AG10803 (cell line): ENCODE measurements at regions not wholly inside any gene's neighbourhood (a gene's known extent, or its start where the extent isn't known, plus 50 kb on each side); places are given as distances from the start of the nearest gene placed in this dataset.

Source experiments
- DNase-seq: peaks from one replicate; pipeline ENCODE4 v3.0.0; 2010; ENCODE audit warnings: low read depth
- H3K4me3 ChIP-seq: 2 replicates; pipeline ENCODE4 v1.5.1; 2011; ENCODE audit warnings: mild to moderate bottlenecking, low read length, control low read depth
- TF ChIP-seq, protein P1 (sequence below): conservative IDR thresholded peaks from 2 replicates; pipeline ENCODE4 v1.5.1; 2011; ENCODE audit warnings: mild to moderate bottlenecking, low read length, control low read depth, inconsistent platforms

DNA sequence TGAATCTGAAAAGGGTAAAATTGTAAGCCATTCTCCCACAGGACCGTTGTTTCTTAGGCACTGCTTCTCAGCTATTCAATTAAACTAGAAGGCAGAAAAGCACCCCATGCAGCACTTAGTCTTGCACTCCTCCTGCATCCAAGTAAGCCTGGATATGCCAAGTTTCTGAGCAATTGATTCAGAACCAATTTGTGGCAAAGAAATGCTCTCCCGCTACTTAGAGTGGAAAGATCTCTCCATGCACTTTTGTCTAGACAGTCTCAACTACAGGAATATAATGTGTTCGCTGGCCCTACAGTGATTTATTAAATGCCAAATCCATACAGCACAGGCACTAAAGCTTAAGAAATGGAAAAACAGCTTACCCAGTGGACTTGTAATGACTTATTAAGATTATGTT, 338.5 kb downstream of the HACE1 start:
- no peak overlapping the region for H3K4me3 ChIP-seq
- no peak for DNase-seq
- TF ChIP-seq, protein P1, sequence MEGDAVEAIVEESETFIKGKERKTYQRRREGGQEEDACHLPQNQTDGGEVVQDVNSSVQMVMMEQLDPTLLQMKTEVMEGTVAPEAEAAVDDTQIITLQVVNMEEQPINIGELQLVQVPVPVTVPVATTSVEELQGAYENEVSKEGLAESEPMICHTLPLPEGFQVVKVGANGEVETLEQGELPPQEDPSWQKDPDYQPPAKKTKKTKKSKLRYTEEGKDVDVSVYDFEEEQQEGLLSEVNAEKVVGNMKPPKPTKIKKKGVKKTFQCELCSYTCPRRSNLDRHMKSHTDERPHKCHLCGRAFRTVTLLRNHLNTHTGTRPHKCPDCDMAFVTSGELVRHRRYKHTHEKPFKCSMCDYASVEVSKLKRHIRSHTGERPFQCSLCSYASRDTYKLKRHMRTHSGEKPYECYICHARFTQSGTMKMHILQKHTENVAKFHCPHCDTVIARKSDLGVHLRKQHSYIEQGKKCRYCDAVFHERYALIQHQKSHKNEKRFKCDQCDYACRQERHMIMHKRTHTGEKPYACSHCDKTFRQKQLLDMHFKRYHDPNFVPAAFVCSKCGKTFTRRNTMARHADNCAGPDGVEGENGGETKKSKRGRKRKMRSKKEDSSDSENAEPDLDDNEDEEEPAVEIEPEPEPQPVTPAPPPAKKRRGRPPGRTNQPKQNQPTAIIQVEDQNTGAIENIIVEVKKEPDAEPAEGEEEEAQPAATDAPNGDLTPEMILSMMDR: no peak

DNA sequence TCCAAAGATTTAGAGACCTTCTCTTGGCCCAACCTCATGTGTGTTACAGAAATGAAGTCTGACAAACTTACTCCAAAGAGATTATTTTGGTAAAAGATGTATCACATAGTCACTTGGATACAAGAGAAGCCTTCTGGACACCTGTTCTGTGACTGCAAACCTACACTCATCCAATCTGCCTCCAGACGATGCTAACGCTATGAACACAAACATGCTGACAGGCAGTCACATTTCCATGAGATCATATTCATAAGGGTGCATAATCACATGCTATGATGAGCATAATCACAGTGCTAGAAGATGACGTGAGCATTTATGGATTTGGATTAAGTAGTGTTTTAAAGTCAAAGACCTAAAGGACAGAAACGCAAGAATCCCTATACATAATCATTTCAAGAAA, 340.2 kb downstream of the HACE1 start:
- no peak for DNase-seq

DNA sequence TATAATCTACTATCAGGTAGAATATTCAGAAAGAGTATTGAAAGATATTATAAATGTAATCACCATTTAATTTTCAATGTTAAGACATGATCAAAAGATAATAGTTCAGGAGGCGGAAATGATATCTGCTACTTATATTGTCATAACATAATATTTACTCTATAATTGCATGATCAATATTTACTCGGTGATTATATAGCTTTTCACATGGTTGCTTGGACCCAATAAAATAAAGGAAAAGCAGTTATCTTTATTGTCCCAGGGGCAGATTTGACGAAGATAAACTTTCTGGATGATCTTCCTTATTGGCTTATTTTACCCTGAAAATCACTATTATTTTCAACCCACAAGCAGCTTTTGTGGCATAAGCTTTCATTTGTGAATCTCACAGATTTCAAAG, 350.4 kb downstream of the HACE1 start:
- no peak overlapping the region for H3K4me3 ChIP-seq
- TF ChIP-seq, protein P1: no peak
- DNase-seq: no peak

More for the DNA sequence above, 340.2 kb downstream of the HACE1 start:
- no peak overlapping the region for H3K4me3 ChIP-seq
- TF ChIP-seq, protein P1: no peak

DNA sequence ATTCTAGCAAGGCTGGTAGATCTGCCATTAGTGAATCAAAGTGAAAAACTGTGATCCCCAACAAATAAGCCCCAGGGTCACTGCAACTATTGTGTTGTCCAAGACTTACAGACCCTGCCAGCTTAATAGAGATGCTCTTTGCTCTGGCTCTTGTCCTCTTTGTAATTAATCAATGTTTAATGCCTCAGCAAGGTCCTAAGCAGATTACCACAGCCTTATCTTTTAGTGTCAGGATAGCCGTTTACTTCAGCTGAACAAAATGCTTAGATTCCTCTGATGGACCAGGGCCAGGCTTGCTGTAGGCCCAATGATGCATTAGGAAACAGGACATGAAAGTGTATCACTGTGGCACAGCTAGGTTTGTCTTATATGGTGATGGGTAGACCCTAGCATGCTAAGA, 353.3 kb downstream of the HACE1 start:
- no peak for DNase-seq
- TF ChIP-seq, protein P1: no peak
- no peak overlapping the region for H3K4me3 ChIP-seq

DNA sequence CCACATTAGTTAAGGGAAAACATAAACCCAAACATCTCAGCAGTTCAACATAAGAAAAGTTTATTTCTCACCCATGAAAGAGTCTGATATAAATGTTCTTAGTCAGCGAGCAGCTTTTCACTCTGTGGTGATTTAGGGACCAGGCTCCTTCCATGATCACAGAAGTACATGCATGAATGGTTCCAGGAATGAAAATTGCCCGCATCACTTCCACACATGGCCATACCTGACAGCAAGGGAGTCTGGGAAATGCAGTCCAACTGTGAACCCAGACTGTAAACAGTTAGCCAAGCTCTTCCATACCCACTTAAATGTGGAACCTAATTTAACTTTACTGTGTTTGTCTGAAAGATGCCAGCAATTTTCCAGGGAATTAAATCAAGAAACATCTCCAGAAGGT, 353.9 kb downstream of the HACE1 start:
- DNase-seq: no peak
- TF ChIP-seq, protein P1: no peak
- H3K4me3 ChIP-seq: no peak overlapping the region

DNA sequence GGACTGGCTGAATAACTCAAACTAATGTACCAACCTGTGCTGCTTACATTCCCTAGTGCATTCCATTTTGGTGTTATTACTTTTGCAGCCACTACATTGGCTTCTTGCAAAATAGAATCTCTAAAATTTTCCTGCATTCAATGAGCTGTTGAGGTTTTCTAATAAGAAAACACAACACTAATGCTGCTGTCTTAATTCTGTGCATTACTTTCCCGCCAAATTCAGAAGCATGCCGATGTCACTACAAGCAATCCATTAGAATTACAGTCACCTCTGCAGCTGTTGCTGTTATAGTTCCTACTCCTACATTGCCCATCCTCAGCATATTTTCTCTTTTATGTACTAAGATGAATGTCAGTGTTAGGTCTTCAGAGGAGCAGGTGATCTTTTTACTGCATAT, 359.5 kb downstream of the HACE1 start:
- DNase-seq: no peak
- H3K4me3 ChIP-seq: no peak overlapping the region
- TF ChIP-seq, protein P1: no peak

DNA sequence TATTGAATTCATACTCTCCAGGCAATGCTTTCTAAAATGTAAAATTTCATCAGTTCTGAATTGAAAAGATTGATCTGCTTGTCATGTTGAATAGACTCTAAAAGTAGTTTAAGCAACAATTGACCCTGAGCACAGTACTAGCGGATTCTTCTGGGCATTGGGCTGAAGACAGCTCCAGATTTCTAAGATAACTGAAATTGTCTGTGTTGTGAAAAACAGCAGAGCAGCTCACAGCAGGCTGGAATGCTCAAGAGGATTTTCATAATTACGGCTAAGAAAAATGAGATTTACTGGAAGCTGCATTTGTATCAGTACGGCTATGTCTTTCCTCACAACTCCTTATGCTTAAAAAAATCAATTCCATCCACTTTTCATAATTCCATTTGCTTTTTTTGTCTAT, 373.7 kb downstream of the HACE1 start:
- H3K4me3 ChIP-seq: no peak overlapping the region
- TF ChIP-seq, protein P1: no peak
- no peak for DNase-seq
